Activated CD8-positive, alpha-beta memory T cell treated with anti-CD3 and anti-CD28 coated beads, Interleukin-2, amount 10 ng/mL, durations not matched to agents 7 days and 5 days (primary cell): ENCODE measurements at regions not wholly inside any gene's neighbourhood (a gene's known extent, or its start where the extent isn't known, plus 50 kb on each side); places are given as distances from the start of the nearest gene placed in this dataset.
"Not testable (repeated sequence)": the region's sequence is repeated elsewhere in the genome, so short reads cannot be mapped to it uniquely, and the experiment has no call there.

Experiments used
- ATAC-seq: fragments of 150-1000 bp; cut with Tn5 transposase; one replicate; pipeline ENCODE4 v1.10.0; 2021; ENCODE audit warnings: moderate library complexity
- CTCF ChIA-PET: fragments of 350-600 bp; sonication (Branson Sonifier 250); formaldehyde crosslinking; loops from one replicate; lab custom pipeline; 2021; ENCODE audit warnings: antibody characterized with exemption; lab: Charles Lee
- DNase-seq: peaks from one replicate; pipeline ENCODE4 v3.0.0-alpha.2; 2020
- H3K27ac Mint-ChIP-seq: one replicate; pipeline ENCODE4 v1.8.0; 2021; ENCODE audit warnings: mild to moderate bottlenecking, mixed read lengths
- H3K27me3 Mint-ChIP-seq: one replicate; pipeline ENCODE4 v1.8.0; 2021; ENCODE audit warnings: mixed read lengths
- H3K36me3 Mint-ChIP-seq: one replicate; pipeline ENCODE4 v1.8.0; 2021; ENCODE audit warnings: mild to moderate bottlenecking, mixed read lengths
- H3K4me1 Mint-ChIP-seq: one replicate; pipeline ENCODE4 v1.8.0; 2021; ENCODE audit warnings: mixed read lengths
- H3K4me3 Mint-ChIP-seq: one replicate; pipeline ENCODE4 v1.8.0; 2021; ENCODE audit warnings: mild to moderate bottlenecking, moderate library complexity, mixed read lengths
- H3K9me3 Mint-ChIP-seq: one replicate; pipeline ENCODE4 v1.8.0; 2022; ENCODE audit warnings: low read depth, mixed read lengths

DNA sequence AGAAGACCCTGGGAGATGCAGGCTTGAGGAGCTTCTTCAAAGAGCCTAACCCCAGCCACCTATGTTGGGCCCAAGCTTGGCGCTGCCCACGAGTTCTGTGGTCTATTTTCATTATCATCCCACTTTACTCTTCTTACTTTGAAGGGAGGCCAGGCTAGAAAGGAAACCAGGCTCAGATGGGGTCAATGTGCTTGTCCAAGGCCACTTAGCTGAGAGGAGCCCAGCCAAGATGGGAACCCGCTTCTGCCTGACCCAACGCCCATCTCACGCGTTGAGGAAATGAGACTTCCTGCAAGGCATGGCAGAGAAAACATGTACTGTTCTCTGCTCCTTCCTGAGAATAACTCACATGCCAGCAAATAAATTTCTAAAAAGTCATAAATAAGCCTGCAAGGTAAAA, 486.3 kb upstream of the PROK2 start:
- no peaks in the 10 kb centered on the region for H3K36me3 Mint-ChIP-seq
- CTCF ChIA-PET = no interaction called here
- H3K27ac Mint-ChIP-seq = no peak overlapping the region
- H3K4me3 Mint-ChIP-seq = no peak overlapping the region
- DNase-seq (no peak), ATAC-seq (no peak)
- H3K9me3 Mint-ChIP-seq = no peaks in the 10 kb centered on the region
- H3K4me1 Mint-ChIP-seq = peaks cover 31% of the 10 kb centered on the region
- H3K27me3 Mint-ChIP-seq = peaks cover 2% of the 10 kb centered on the region

DNA sequence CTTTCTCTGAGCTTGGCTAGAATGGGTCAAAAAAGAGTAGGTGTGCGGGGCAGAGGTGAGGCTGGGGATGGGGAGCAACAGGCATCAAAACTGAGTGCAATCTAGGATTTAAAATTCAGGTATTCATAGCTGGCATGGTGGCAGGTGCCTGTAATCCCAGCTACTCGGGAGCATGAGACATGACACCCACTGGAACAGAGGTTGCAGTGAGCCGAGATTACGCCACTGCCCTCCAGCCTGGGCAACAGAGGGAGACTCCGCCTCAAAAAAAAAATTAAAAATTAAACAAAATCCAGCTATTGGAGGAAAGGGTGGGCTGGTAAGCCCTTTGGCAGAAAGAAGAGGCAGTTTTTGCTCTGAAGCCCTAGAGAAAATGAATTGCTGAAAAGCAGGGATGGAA, 485.8 kb upstream of the PROK2 start:
- no peak overlapping the region for H3K4me3 Mint-ChIP-seq
- peaks cover 2% of the 10 kb centered on the region for H3K27me3 Mint-ChIP-seq
- H3K27ac Mint-ChIP-seq = no peak overlapping the region
- no peaks in the 10 kb centered on the region for H3K36me3 Mint-ChIP-seq
- H3K4me1 Mint-ChIP-seq = peaks cover 36% of the 10 kb centered on the region
- no peak for DNase-seq
- H3K9me3 Mint-ChIP-seq = no peaks in the 10 kb centered on the region
- CTCF ChIA-PET = no interaction called here
- ATAC-seq = no peak

DNA sequence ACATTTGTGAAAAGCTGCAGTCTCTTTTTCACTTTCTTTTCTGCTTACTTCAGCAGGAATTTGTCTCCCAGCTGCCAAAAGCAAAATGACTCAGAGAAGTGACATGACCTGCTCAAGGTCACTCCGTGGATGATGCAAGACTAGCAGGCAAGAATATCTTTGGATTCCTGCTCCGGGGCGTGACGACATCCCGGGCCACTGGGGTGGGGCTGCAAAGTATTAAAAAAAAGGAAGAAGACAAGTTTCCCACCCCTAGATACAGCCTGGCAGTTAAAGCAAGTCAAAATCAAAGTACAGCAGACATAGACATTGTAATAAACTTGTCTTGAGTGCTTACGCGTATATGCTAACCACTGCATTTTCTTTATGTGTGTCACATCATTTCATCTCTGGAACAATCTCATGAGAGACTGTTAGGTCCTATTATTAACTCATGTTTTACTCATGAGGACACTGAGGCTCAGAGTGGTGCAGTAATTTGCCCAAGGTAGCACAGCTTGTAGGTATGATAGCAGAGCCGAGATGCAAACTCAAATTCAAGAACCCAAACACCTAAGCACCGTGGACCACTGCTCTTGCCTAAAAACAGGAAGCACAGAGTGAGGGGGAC, 485.2 kb upstream of the PROK2 start:
- H3K9me3 Mint-ChIP-seq = no peaks in the 10 kb centered on the region
- CTCF ChIA-PET = no interaction called here
- no peaks in the 10 kb centered on the region for H3K36me3 Mint-ChIP-seq
- DNase-seq = no peak
- H3K27me3 Mint-ChIP-seq = peaks cover 2% of the 10 kb centered on the region
- ATAC-seq = peak; percentile 23
- H3K4me1 Mint-ChIP-seq = peaks cover 41% of the 10 kb centered on the region
- H3K27ac Mint-ChIP-seq = no peak overlapping the region
- H3K4me3 Mint-ChIP-seq = no peak overlapping the region

GRCh38 chr3:72269475-72269874, 484.5 kb upstream of the PROK2 start:
- no peak overlapping the region for H3K27ac Mint-ChIP-seq
- peaks cover 2% of the 10 kb centered on the region for H3K27me3 Mint-ChIP-seq
- H3K4me1 Mint-ChIP-seq = peaks cover 45% of the 10 kb centered on the region
- no peak overlapping the region for H3K4me3 Mint-ChIP-seq
- no peak for DNase-seq
- H3K9me3 Mint-ChIP-seq = no peaks in the 10 kb centered on the region
- ATAC-seq = no peak
- CTCF ChIA-PET = no interaction called here
- H3K36me3 Mint-ChIP-seq = no peaks in the 10 kb centered on the region

GRCh38 chr3:72266921-72267524, 482.1 kb upstream of the PROK2 start:
- H3K4me1 Mint-ChIP-seq = peaks cover 39% of the 10 kb centered on the region
- H3K4me3 Mint-ChIP-seq, ATAC-seq, H3K36me3 Mint-ChIP-seq, H3K9me3 Mint-ChIP-seq, DNase-seq, H3K27me3 Mint-ChIP-seq, CTCF ChIA-PET, H3K27ac Mint-ChIP-seq: not testable (repeated sequence)

- Mint-ChIP-seq H3K36me3 (no peaks in the 10 kb centered on the region), H3K4me3 (no peak overlapping the region), H3K27me3 (peaks cover 2% of the 10 kb centered on the region), H3K27ac (peak overlapping the region; percentile 37), H3K9me3 (no peaks in the 10 kb centered on the region), H3K4me1 (peaks cover 37% of the 10 kb centered on the region)
- no peak for ATAC-seq
- CTCF ChIA-PET = no interaction called here
- no peak for DNase-seq
These were observed 481.0 kb upstream of the PROK2 start for GRCh38 chr3:72266016-72266370.

- DNase-seq = no peak
- H3K9me3 Mint-ChIP-seq = no peaks in the 10 kb centered on the region
These were observed 480.5 kb upstream of the PROK2 start for GRCh38 chr3:72265256-72266015.

GRCh38 chr3:72263223-72263990, 478.5 kb upstream of the PROK2 start:
- Mint-ChIP-seq H3K4me3 (no peak overlapping the region), H3K27ac (no peak overlapping the region), H3K4me1 (peaks cover 33% of the 10 kb centered on the region), H3K36me3 (peaks cover 1% of the 10 kb centered on the region), H3K9me3 (no peaks in the 10 kb centered on the region), H3K27me3 (peaks cover 2% of the 10 kb centered on the region)
- CTCF ChIA-PET = no interaction called here
- ATAC-seq (no peak), DNase-seq (no peak)

More at GRCh38 chr3:72265256-72266015, 480.5 kb upstream of the PROK2 start:
- ATAC-seq = no peak
- CTCF ChIA-PET = no interaction called here
- Mint-ChIP-seq H3K27me3 (peaks cover 2% of the 10 kb centered on the region), H3K4me3 (no peak overlapping the region), H3K27ac (no peak overlapping the region), H3K36me3 (no peaks in the 10 kb centered on the region), H3K4me1 (peaks cover 35% of the 10 kb centered on the region)

DNA sequence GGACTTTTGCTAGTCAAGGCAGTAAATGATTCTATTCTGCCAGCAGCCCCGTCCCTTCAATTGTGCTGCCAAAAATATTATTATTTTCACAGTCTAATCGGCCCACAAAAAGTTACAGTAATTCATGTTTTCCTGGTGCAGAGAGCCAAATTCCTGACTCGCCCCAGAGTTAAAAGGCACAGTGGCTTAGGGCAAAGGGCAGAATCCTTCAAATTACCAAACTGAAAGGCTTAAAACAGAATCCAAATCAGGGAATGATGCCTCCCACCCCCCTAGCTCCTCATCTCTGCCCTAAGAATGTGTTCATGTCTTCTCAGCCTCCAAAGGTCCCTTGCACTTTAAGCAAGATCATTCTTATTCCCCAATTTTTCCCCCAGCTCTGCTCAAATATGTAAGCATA, 477.8 kb upstream of the PROK2 start:
- H3K4me3 Mint-ChIP-seq = no peak overlapping the region
- CTCF ChIA-PET = no interaction called here
- DNase-seq (no peak), ATAC-seq (no peak)
- no peaks in the 10 kb centered on the region for H3K9me3 Mint-ChIP-seq
- H3K4me1 Mint-ChIP-seq = peaks cover 36% of the 10 kb centered on the region
- H3K27me3 Mint-ChIP-seq = peaks cover 2% of the 10 kb centered on the region
- peaks cover 4% of the 10 kb centered on the region for H3K36me3 Mint-ChIP-seq
- no peak overlapping the region for H3K27ac Mint-ChIP-seq

DNA sequence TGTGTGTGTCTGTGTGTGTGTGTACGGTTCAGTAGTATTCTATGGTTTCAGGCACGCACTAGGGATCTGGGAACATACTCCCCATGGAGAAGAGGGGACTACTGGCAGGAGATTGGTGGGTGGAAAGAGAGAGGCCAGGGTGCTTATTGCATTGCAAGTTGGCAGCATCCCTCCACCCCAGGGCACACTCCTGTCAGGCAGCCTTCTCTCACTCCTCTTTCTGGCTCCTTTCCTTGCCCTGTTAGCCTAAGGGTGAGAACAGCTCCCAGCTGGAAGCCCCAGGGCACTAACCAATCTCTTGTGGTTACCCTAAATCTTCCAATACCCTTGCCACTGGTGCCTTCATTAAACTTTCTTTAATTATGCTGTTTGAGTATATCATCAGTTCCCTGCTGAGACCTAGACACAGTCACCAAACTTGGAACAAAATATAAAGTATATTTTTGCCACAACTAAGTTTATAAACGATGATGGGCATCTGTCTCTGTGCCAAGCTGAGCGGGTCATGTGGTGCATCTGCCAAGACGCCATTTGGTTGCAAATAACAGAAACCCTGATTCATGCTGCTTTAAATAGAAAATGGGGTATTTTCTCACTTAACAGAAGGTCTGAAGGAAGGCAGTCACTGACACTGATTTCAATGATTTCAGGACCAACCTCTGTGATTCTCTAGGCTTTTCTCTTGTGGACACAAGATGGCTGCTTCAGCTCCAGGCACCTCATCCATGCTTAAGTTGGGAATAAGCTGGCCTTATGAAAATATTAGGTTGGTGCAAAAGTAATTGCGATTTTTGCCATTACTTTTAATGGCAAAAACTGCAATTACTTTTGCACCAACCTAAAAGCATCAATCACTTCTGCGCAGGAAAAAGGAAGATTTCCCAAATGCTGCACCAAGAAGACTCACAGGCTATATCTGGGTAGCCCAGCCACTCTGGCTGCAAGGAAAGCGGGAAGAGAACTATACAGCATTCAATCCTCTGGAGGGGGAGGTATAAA, 476.9 kb upstream of the PROK2 start:
- Mint-ChIP-seq H3K27ac (no peak overlapping the region), H3K36me3 (peaks cover 4% of the 10 kb centered on the region), H3K4me1 (peaks cover 35% of the 10 kb centered on the region), H3K9me3 (no peaks in the 10 kb centered on the region), H3K4me3 (no peak overlapping the region), H3K27me3 (peaks cover 2% of the 10 kb centered on the region)
- ATAC-seq (no peak), DNase-seq (no peak)
- CTCF ChIA-PET = no interaction called here

DNA sequence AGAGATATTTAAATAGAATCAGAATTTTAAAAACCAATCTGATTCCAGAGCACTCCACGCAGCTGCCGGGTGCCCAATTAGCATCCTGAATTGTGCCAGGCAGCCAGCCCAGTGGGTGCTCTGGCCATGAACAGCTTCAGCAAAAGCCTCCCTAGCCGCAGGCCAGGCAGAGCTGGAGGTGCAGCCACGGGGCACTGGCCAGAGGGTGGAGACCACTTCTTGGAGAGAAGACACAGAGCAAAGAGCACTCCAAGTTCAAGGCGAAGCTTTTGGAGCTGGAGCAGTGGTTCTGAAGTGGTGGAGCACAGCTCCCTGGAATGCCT, 475.6 kb upstream of the PROK2 start:
- no peaks in the 10 kb centered on the region for H3K9me3 Mint-ChIP-seq
- peaks cover 28% of the 10 kb centered on the region for H3K4me1 Mint-ChIP-seq

GRCh38 chr3:72259755-72260587, 475.0 kb upstream of the PROK2 start:
- Mint-ChIP-seq H3K36me3 (peaks cover 4% of the 10 kb centered on the region), H3K27ac (no peak overlapping the region), H3K9me3 (no peaks in the 10 kb centered on the region), H3K4me1 (peaks cover 23% of the 10 kb centered on the region), H3K27me3 (peaks cover 2% of the 10 kb centered on the region), H3K4me3 (no peak overlapping the region)
- no peak for DNase-seq
- ATAC-seq = no peak
- CTCF ChIA-PET = no interaction called here

More for the DNA sequence above, 475.6 kb upstream of the PROK2 start:
- Mint-ChIP-seq H3K27me3 (peaks cover 2% of the 10 kb centered on the region), H3K4me3 (no peak overlapping the region), H3K36me3 (peaks cover 4% of the 10 kb centered on the region), H3K27ac (no peak overlapping the region)
- ATAC-seq (no peak), DNase-seq (no peak)
- CTCF ChIA-PET = no interaction called here
